Endothelial cell of umbilical vein (primary cell): ENCODE measurements at regions not wholly inside any gene's neighbourhood (a gene's known extent, or its start where the extent isn't known, plus 50 kb on each side); places are given as distances from the start of the nearest gene placed in this dataset.

Source experiments
- BruUV-seq: library from RNA; stranded (reverse); fragments of 400-500 nt; replicated peaks from 2 replicates; lab custom pipeline; 2021; lab: Mats Ljungman, UMichigan
- CTCF ChIA-PET: fragments of 300-600, 350-600 bp; sonication (Branson Sonifier 250); formaldehyde crosslinking; loops from one replicate; lab custom pipeline; 2021; ENCODE audit warnings: antibody characterized with exemption, inconsistent platforms; lab: Charles Lee
- POLR2A ChIA-PET: fragments of 300-600, 350-600 bp; sonication (Branson Sonifier 250); formaldehyde crosslinking; loops from one replicate; lab custom pipeline; 2021; ENCODE audit warnings: antibody characterized with exemption, inconsistent platforms; lab: Charles Lee
- DNase-seq: peaks from one replicate; pipeline ENCODE4 v3.0.0-alpha.2; 2011; ENCODE audit warnings: low read depth, low spot score
- FAIRE-seq: peaks from 2 replicates; lab custom pipeline; 2011; peaks lifted over from hg19 to GRCh38; lab: Jason Lieb, UNC
- H2AFZ ChIP-seq: 2 replicates; pipeline ENCODE4 v1.6.0; 2012; ENCODE audit warnings: low read depth, low read length, control low read depth, inconsistent platforms
- H3K27ac ChIP-seq: 2 replicates; pipeline ENCODE4 v1.5.1; 2011; ENCODE audit warnings: low read depth, mild to moderate bottlenecking, control low read depth, low read length, moderate library complexity; ENCODE audit not compliant: insufficient read depth
- H3K27me3 ChIP-seq, 2 experiments: 2 replicates each; pipeline versions ENCODE4 v1.6.0 to v1.6.1; 2011; ENCODE audit warnings: low read length in 2 of 2, mixed read lengths in 1 of 2; ENCODE audit not compliant: control insufficient read depth in 2 of 2, insufficient read depth in 2 of 2
- H3K36me3 ChIP-seq, 2 experiments: 2 replicates in 1 of 2; 3 replicates in 1 of 2; pipeline ENCODE4 v1.5.1; 2011; ENCODE audit warnings: low read length in 2 of 2, mild to moderate bottlenecking in 1 of 2, moderate library complexity in 1 of 2; ENCODE audit not compliant: control insufficient read depth in 2 of 2, insufficient read depth in 2 of 2; ENCODE audit errors: extremely low read depth in 1 of 2
- H3K4me1 ChIP-seq: 3 replicates; pipeline ENCODE4 v1.5.1; 2011; ENCODE audit warnings: mild to moderate bottlenecking, low read length; ENCODE audit not compliant: control insufficient read depth, insufficient read depth; ENCODE audit errors: extremely low read depth
- H3K4me2 ChIP-seq: 2 replicates; pipeline ENCODE4 v1.6.1; 2011; ENCODE audit warnings: low read length, control low read depth, mixed read lengths; ENCODE audit not compliant: insufficient read depth
- H3K4me3 ChIP-seq, 3 experiments: fragments of 200-600 bp in 1 of 3; sonication (generic), shearing (Covaris generic) in 1 of 3; replicated peaks in 1 of 3; 2 replicates each; pipeline ENCODE4 v1.5.1; 2011 to 2016; ENCODE audit warnings: control low read depth in 3 of 3, low read length in 3 of 3, mild to moderate bottlenecking in 2 of 3, inconsistent platforms in 1 of 3, low read depth in 1 of 3, moderate library complexity in 1 of 3; ENCODE audit not compliant: insufficient read depth in 1 of 3
- H3K79me2 ChIP-seq: 2 replicates; pipeline ENCODE4 v1.6.0; 2012; ENCODE audit warnings: low read length, inconsistent platforms; ENCODE audit not compliant: control insufficient read depth, insufficient read depth
- H3K9ac ChIP-seq: replicated peaks from 2 replicates; pipeline ENCODE3; 2011; ENCODE audit warnings: low read length, control low read depth; ENCODE audit not compliant: insufficient read depth; ENCODE audit errors: extremely low read depth
- H3K9me1 ChIP-seq: replicated peaks from 3 replicates; pipeline ENCODE4 v1.6.0; 2011; ENCODE audit warnings: mild to moderate bottlenecking, low read length; ENCODE audit not compliant: control insufficient read depth, insufficient read depth; ENCODE audit errors: extremely low read depth
- H3K9me3 ChIP-seq: replicated peaks from 2 replicates; pipeline ENCODE4 v1.5.1; 2012; ENCODE audit warnings: low read length, inconsistent platforms; ENCODE audit not compliant: control insufficient read depth, insufficient read depth
- H4K20me1 ChIP-seq: replicated peaks from 2 replicates; pipeline ENCODE3; 2011; ENCODE audit warnings: mild to moderate bottlenecking, low read length; ENCODE audit not compliant: control insufficient read depth, insufficient read depth; ENCODE audit errors: extremely low read depth
- CTCF ChIP-seq, 2 donors: IDR thresholded peaks; 1 replicate in 1 of 2; 2 replicates in 1 of 2; pipeline ENCODE4 v1.5.1; 2011; ENCODE audit warnings: low read length in 2 of 2, mild to moderate bottlenecking in 2 of 2, moderate library complexity in 2 of 2, control low read depth in 1 of 2, inconsistent platforms in 1 of 2, low read depth in 1 of 2; ENCODE audit not compliant: insufficient read depth in 1 of 2; ENCODE audit errors: extremely low read depth in 1 of 2
- EZH2 ChIP-seq: IDR thresholded peaks from 2 replicates; pipeline ENCODE4 v1.6.1; 2012; ENCODE audit warnings: borderline replicate concordance, low read depth, mild to moderate bottlenecking, moderate library complexity, low read length, inconsistent platforms; ENCODE audit not compliant: severe bottlenecking
- FOS ChIP-seq: IDR thresholded peaks from 2 replicates; pipeline ENCODE4 v1.6.1; 2011; ENCODE audit warnings: mild to moderate bottlenecking, low read length, moderate library complexity, borderline replicate concordance; ENCODE audit not compliant: insufficient read depth
- GATA2 ChIP-seq: IDR thresholded peaks from 2 replicates; pipeline ENCODE4 v1.7.0; 2011; ENCODE audit warnings: low read depth, mild to moderate bottlenecking, moderate library complexity, mixed read lengths, low read length; ENCODE audit not compliant: insufficient read length, insufficient read depth
- JUN ChIP-seq: IDR thresholded peaks from 2 replicates; pipeline ENCODE4 v1.6.1; 2011; ENCODE audit warnings: borderline replicate concordance, low read depth; ENCODE audit not compliant: insufficient read length, insufficient read depth
- MAX ChIP-seq: IDR thresholded peaks from 2 replicates; pipeline ENCODE4 v1.6.1; 2011; ENCODE audit not compliant: insufficient read depth, insufficient read length
- MYC ChIP-seq: IDR thresholded peaks from one replicate; pipeline ENCODE4 v1.6.1; 2011; ENCODE audit warnings: mild to moderate bottlenecking, low read depth, low read length
- POLR2A ChIP-seq: IDR thresholded peaks from 2 replicates; pipeline ENCODE4 v1.6.1; 2012; ENCODE audit warnings: low read depth, mild to moderate bottlenecking, control low read depth, low read length
- POLR2AphosphoS5 ChIP-seq: IDR thresholded peaks from 2 replicates; pipeline ENCODE4 v1.6.1; 2012; ENCODE audit warnings: low read depth, mild to moderate bottlenecking, control low read depth, low read length, moderate library complexity; ENCODE audit not compliant: insufficient read depth
- dilution Hi-C: fragments of 300-500 bp; cut with MboI; formaldehyde crosslinking; loops from one replicate; pipeline ENCODE4 v1.15.0; 2019; ENCODE audit warnings: low sequenced_read_pairs; ENCODE audit not compliant: extremely low pct_ligation_motif_present
- intact Hi-C: fragments of 100-400 bp; cut with micrococcal nuclease; formaldehyde crosslinking; loops from one replicate; pipeline ENCODE4 v1.10.0; 2022

GRCh38 chr13:50131920-50132903 lies 117.0 kb downstream of the KCNRG start:
- intact Hi-C loops (no loop called here), dilution Hi-C loops (no loop called here)
- no peaks in the 10 kb centered on the region for H3K79me2 ChIP-seq
- H3K27ac ChIP-seq: no peak overlapping the region
- no peak overlapping the region for H3K4me3 ChIP-seq
- no peak overlapping the region for H3K9ac ChIP-seq
- H3K4me2 ChIP-seq: no peak overlapping the region
- H2AFZ ChIP-seq: no peak overlapping the region
- no peaks in the 10 kb centered on the region for H3K9me3 ChIP-seq
- no peaks in the 10 kb centered on the region for H3K36me3 ChIP-seq
- DNase-seq (no peak), FAIRE-seq (peak; percentile 63)
- no peak for TF ChIP-seq JUN
- peak; percentile 83 for TF ChIP-seq EZH2
- peaks cover 39 to 43% of the 10 kb centered on the region in 2 experiments for H3K27me3 ChIP-seq
- H3K9me1 ChIP-seq: no peaks in the 10 kb centered on the region
- no TSS peak for BruUV-seq
- ChIA-PET CTCF (interaction anchor here (0.9 kb wide), 1 partner anchor 156 kb away, joined by 3 read pairs; no protein-coding TSS in a partner anchor), POLR2A (no interaction called here)
- H3K4me1 ChIP-seq: peaks cover 9% of the 10 kb centered on the region
- no peaks in the 10 kb centered on the region for H4K20me1 ChIP-seq

GRCh38 chr13:50132904-50133357 lies 117.7 kb downstream of the KCNRG start:
- H3K79me2 ChIP-seq: no peaks in the 10 kb centered on the region
- FAIRE-seq (no peak), DNase-seq (no peak)
- dilution Hi-C loops: no loop called here
- no peaks in the 10 kb centered on the region for H3K9me1 ChIP-seq
- no peak overlapping the region for H3K4me3 ChIP-seq
- no peak overlapping the region for H2AFZ ChIP-seq
- H3K4me1 ChIP-seq: peaks cover 9% of the 10 kb centered on the region
- H3K4me2 ChIP-seq: no peak overlapping the region
- ChIA-PET POLR2A (no interaction called here), CTCF (no interaction called here)
- no TSS peak for BruUV-seq
- H3K9me3 ChIP-seq: no peaks in the 10 kb centered on the region
- no peak overlapping the region for H3K27ac ChIP-seq
- no peaks in the 10 kb centered on the region for H4K20me1 ChIP-seq
- TF ChIP-seq EZH2 (no peak), GATA2 (no peak), POLR2AphosphoS5 (no peak), MAX (no peak), CTCF (IDR thresholded peaks at IDR 0.05; ENCODE audit: extremely low read depth in 1 of 2, insufficient read depth in 1 of 2, low read depth in 1 of 2, low read length in 2 of 2) (no peak), POLR2A (no peak), FOS (no peak), JUN (no peak), MYC (no peak)
- intact Hi-C loops: no loop called here
- H3K36me3 ChIP-seq: no peaks in the 10 kb centered on the region
- H3K27me3 ChIP-seq: peaks cover 39 to 43% of the 10 kb centered on the region in 2 experiments
- H3K9ac ChIP-seq: no peak overlapping the region
